Inflammatory macrophage treated with lipopolysaccharide for 4 hours (primary cell): ENCODE measurements at regions not wholly inside any gene's neighbourhood (a gene's known extent, or its start where the extent isn't known, plus 50 kb on each side); places are given as distances from the start of the nearest gene placed in this dataset.
"Not testable (repeated sequence)": the region's sequence is repeated elsewhere in the genome, so short reads cannot be mapped to it uniquely, and the experiment has no call there.

Experiments used
- DNase-seq: peaks from one replicate; pipeline ENCODE4 v3.0.0-alpha.2; 2020

DNA sequence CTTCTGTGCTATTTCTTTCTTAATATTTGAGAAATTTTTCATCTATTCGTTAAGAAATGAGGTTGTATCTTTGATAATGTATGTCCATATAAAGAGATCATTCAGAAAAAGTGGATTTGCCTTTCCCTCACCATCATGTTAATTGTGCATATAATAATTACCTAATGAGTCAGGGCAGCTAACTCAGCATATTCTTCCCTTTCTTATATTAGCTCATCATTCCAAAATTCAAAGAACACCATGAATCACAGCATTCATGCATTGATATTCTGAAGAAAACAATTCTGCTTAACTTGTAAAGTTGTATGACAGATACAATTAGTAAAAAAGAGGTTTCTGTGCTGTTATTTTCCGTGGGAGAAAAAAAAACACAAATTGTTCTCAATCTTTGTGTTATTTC lies 630.6 kb downstream of the TLE1 start:
- no peak for DNase-seq

GRCh38 chr9:81053298-81054025 lies 635.9 kb downstream of the TLE1 start:
- DNase-seq: no peak

DNA sequence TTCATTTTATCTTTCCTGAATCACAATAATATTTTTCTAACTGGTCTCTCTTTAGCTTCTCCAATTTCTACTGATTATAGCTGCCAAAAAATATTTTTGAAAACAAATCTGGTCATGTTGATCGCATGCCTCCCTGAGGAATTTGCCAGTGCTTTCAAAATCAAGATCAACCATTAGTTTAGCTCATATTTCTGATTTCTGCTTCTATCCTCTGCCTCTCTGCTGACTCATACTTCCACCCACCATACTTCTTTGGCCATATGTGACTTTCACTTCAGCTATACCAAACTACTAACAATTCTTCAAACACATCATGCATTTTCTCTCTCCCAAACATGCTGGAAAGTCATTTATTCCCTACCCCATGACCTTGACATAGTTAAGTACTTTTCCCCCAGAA lies 636.5 kb downstream of the TLE1 start:
- peak; percentile 25 for DNase-seq

DNA sequence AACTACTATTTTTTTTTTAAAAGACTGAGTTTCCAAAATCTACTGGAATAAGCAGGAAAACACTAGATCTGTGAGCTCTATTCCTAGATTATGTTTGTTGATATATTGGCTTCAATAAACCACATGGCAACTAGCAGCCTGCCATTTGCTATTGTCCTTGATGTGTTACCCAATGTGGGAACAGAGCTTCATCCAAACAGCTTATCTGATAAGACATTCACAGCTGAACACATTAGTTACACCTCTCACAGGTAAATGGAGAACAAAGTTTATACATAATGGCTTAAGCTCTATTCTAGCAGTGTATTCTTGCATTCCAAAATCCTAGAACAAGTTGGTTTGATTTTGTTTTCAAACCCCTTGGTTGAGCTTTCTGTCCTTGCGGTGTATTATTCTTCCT lies 642.1 kb downstream of the TLE1 start:
- DNase-seq: no peak

DNA sequence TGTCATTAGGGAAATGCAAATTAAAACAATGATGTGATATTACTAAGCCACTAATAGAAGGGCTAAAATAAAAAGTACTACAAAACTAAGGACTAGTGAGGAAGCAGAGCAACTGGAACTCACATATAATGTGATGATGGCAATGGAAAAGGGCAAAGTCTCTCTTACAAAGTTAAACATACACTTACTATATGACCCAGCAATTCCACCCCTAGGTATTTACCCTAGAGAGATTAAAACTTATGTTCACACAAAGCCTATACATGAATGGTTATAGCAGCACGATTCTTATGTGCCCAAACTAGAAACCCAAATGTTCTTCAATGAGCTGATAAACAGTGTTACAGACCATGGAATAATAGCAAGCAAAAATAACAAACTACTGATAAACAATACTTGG lies 643.7 kb downstream of the TLE1 start:
- DNase-seq: no peak

- no peak for DNase-seq
Observed at GRCh38 chr9:81037889-81038288, 651.5 kb downstream of the TLE1 start.

GRCh38 chr9:81035601-81036000 lies 653.7 kb downstream of the TLE1 start:
- no peak for DNase-seq

- no peak for DNase-seq
Observed at GRCh38 chr9:81035171-81035570, 654.2 kb downstream of the TLE1 start.

GRCh38 chr9:81032831-81033230 lies 656.5 kb downstream of the TLE1 start:
- no peak for DNase-seq

DNA sequence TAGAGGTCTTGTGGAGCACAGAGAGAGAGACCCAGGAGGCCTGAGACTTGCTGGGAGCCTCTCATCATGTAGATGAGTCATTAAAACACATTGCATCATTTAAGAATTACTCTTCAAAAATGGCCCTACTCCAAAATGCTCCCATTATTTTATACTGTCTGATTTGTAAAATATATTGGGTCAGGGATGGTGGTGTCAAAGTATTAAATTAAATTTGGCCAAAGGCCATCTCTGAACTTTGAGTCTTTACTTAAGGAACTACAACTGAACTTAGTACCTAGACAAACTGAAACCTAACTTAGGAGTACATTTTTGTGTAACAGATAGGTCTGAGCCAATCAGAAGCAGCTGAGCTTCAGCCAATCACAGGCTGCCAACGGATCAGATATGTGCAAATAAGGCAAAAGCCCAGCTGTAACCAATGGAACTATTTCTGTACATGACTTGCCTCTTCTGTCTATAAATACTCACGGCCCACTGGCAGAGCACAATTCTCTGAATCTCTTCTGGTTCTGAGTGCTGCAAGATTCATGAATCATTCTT lies 657.2 kb downstream of the TLE1 start:
- DNase-seq: no peak

DNA sequence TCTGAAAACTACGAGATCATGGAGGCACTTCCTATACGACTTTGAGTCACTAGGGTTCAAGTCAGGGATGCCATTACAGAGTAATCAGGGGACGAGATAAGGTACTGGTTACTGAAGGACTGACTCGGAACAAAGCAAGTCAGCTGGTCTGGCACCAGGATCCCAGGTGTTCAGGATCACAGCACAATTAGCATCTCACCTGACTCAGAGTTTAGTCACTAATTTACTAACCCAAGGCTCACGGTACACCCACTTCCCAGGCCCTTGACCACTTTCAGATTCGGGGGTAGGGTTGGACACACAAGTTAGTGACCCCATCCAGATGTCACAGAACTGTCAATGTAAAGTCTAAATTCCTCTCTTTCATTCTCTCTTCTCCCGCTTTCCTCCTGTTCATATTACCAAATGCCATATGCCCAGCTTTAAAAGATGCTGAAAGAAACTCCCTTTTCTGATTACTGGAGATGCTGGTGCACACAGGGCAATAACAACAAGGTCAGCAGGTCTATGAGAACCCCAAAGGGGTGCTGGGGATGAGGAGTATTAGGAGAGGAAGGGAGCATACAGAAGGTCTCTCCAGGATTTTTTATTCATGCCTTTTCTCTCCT lies 657.8 kb downstream of the TLE1 start:
- DNase-seq: no peak

GRCh38 chr9:81030027-81030426 lies 659.3 kb downstream of the TLE1 start:
- no peak for DNase-seq

DNA sequence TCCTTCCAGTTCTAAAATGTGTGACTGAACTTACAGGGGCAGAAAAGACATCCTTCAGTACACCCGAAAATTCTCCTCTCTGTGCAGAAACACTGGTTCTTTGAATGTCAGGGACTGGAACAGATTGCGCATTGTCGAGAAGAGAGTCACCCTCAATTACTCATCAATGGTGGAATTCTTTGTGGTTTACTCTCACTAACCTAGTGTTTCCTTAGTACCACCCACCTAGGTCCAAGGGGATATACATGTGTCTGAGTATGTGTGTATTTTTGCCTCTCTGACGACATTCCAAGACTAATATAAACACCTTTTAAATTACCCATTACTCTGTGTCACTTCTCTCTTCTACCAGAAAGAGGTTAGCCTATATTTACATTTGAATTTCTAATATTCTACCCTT lies 660.8 kb downstream of the TLE1 start:
- no peak for DNase-seq

GRCh38 chr9:81022177-81022576 lies 667.2 kb downstream of the TLE1 start:
- DNase-seq: no peak

GRCh38 chr9:81014945-81015344 lies 674.4 kb downstream of the TLE1 start:
- DNase-seq: not testable (repeated sequence)

DNA sequence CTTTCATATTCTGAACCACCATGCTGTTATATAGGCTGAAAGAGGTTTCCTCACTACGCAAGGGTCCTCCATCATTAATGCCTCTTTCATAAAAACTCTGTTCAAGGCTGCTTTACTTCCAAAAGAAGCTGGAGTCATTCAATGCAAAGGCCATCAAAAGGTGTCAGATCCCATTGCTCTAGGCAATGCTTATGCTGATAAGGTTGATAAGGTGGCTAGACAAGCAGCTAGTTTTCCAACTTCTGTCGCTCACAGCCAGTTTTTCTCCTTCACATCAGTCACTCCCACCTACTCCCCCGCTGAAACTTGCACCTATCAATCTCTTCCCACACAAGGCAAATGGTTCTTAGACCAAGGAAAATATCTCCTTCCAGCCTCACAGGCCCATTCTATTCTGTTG lies 676.2 kb downstream of the TLE1 start:
- not testable (repeated sequence) for DNase-seq

- no peak for DNase-seq
Observed at GRCh38 chr9:81002906-81003305, 686.4 kb downstream of the TLE1 start.

GRCh38 chr9:81002242-81002641 lies 687.1 kb downstream of the TLE1 start:
- DNase-seq: no peak

GRCh38 chr9:80995759-80996158 lies 693.6 kb downstream of the TLE1 start:
- DNase-seq: no peak

DNA sequence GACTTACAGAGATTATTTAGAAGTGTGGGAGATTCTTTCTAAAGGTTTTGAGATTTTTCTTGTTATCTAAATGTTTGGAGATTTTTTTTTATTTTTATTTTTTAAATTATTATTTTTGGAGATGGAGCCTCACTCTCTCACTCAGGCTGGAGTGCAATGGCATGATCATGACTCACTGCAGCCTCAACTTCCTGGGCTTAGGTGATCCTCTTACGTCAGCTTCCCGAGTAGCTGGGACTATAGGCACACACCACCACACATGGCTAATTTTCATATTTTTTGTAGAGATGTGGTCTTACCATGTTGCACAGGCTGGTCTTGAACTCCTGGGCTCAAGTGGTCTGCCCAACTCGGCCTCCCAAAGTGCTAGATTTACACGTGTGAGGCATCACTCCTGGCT lies 694.5 kb downstream of the TLE1 start:
- DNase-seq: no peak

DNA sequence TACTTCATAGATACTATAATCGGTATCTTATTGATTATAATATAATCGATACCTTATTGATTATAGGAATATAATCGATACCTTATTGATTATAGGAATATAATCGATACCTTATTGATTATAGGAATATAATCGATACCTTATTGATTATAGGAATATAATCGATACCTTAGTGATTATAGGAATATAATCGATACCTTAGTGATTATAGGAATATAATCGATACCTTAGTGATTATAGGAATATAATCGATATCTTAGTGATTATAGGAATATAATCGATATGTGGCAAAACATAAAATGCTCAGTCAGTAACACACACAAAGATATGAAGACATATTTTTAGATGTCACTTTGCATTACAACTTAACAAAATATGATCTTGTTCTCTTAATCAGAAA lies 703.8 kb downstream of the TLE1 start:
- DNase-seq: not testable (repeated sequence)

DNA sequence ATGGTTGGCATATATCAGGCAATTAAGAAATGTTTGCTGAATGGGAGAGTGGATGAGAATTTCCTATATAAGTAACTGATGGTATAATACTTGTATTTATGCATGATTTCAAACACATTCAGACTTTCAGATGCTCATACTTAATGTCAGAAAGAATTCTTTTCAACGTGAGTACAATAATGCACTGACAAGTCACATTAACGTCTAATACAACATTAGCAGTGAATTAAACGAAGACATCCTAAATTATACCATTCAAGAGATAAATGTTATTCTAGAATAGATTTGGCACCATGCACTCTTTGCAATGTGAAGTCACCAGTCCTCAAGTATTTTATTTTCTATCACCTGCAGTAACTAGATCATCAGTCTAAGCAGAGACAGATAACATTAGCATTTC lies 712.9 kb downstream of the TLE1 start:
- no peak for DNase-seq

- DNase-seq: not testable (repeated sequence)
Observed at GRCh38 chr9:80970377-80970776, 719.0 kb downstream of the TLE1 start.

- no peak for DNase-seq
Observed at GRCh38 chr9:80968611-80969010, 720.7 kb downstream of the TLE1 start.

- DNase-seq: no peak
Observed at GRCh38 chr9:80964914-80965313, 724.4 kb downstream of the TLE1 start.
